ENCODE measurements at regions not wholly inside any gene's neighbourhood (a gene's known extent, or its start where the extent isn't known, plus 50 kb on each side); places are given as distances from the start of the nearest gene placed in this dataset.

DNA sequence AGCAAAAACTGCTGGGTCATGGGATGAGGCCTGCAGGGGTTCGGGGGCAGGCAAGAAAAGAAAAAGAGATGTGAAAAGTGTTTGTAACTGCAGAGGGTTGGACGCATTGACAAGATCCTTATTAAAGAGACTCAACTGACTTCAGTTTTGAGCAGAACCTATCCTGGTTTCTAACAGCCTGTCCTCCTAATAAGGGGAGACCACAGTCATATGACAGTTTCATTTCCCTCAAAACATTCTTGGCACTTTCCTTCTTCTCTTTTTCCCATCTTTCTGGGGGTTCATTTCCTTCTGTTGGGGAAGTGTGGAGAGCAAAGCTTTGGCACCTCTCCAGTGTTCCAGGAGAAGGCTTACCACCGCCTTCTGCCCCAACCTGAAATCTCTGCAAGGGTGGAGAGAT lies 118.5 kb downstream of the MAF start:
- TF ChIP-seq CTCF (conservative IDR thresholded peaks at IDR 0.05) = no peak
- H3K27ac ChIP-seq = no peak overlapping the region

DNA sequence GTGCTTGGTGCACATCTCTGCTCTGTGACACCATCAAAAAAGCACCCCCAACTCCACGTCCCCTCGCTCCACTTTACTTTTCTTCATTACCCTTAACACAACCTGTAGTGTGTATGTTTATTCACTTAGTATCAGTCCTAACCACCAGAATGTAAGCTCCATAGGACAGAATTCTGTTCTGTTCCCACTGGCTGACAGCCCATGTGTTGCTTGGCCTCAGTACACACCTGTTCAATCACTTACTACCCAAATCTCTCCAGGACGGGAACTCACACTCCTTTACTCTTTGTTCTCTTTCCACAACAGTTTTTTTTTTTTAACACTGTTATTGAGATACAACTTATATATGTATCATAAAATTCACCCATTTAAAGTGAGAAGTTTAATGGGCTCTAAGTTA lies 119.6 kb downstream of the MAF start:
- H3K27ac ChIP-seq = no peak overlapping the region
- TF ChIP-seq CTCF (conservative IDR thresholded peaks at IDR 0.05) = no peak

DNA sequence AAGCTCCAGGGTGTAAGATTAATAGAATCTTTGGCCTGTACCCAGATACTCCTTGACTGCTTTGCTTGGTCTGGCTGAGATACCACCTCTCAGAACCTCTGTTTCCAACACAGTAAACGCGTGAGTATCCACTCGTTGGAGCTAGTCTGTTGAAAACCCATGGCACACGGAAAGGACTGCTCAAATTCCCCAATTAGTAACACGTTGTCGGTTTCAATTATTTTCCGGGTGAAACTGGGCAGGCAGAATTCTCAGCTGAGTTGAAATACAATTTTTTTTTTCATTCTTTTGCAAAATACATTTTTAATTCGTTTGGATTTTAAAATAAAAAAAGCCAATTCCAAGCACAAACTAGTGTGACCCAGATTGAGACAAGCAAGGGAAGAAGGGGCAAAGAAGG lies 120.5 kb downstream of the MAF start:
- H3K27ac ChIP-seq = no peak overlapping the region
- no peak for TF ChIP-seq CTCF (conservative IDR thresholded peaks at IDR 0.05)

GRCh38 chr16:79476580-79476979 lies 124.0 kb downstream of the MAF start:
- TF ChIP-seq CTCF (conservative IDR thresholded peaks at IDR 0.05) = no peak

GRCh38 chr16:79475841-79476240 lies 124.7 kb downstream of the MAF start:
- no peak overlapping the region for H3K27ac ChIP-seq
- TF ChIP-seq CTCF (conservative IDR thresholded peaks at IDR 0.05) = no peak

More at GRCh38 chr16:79476580-79476979, 124.0 kb downstream of the MAF start:
- H3K27ac ChIP-seq = no peak overlapping the region

GRCh38 chr16:79473456-79473855 lies 127.1 kb downstream of the MAF start:
- no peak for TF ChIP-seq CTCF (conservative IDR thresholded peaks at IDR 0.05)
- H3K27ac ChIP-seq = no peak overlapping the region

GRCh38 chr16:79472426-79472825 lies 128.1 kb downstream of the MAF start:
- TF ChIP-seq CTCF (conservative IDR thresholded peaks at IDR 0.05) = no peak
- no peak overlapping the region for H3K27ac ChIP-seq

GRCh38 chr16:79469999-79470398 lies 130.5 kb downstream of the MAF start:
- no peak for TF ChIP-seq CTCF (conservative IDR thresholded peaks at IDR 0.05)
- H3K27ac ChIP-seq = no peak overlapping the region

Measured in VCaP (cell line).